ENCODE measurements at regions not wholly inside any gene's neighbourhood (a gene's known extent, or its start where the extent isn't known, plus 50 kb on each side); places are given as distances from the start of the nearest gene placed in this dataset.
"Not testable (repeated sequence)": the region's sequence is repeated elsewhere in the genome, so short reads cannot be mapped to it uniquely, and the experiment has no call there.

DNA sequence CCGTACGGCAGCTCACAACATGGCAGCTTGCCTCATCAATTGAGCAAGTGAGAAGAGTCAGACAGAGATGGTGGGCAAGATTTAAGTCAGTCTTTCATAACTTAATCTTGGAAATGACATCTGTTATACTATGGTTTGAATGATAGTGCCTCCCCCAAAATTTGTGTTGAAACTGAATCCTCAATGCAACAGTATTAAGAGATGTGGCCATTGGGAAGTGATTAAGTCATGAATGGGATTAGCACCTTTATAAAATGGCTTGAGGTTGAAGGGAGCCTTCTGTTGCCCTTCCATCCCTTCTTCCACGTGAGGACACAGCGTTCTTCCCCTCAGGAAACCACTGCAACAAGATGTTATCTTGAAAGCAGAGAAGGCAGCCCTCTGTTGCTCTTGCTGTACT is 124.2 kb downstream of the C12orf75 start:
- DNase-seq (ENCODE audit: low read depth in 4 of 4, low spot score in 3 of 4) = no peak

GRCh38 chr12:105455261-105455660 is 124.8 kb downstream of the C12orf75 start:
- no peak for DNase-seq (ENCODE audit: low read depth in 4 of 4, low spot score in 3 of 4)

GRCh38 chr12:105457026-105457425 is 126.5 kb downstream of the C12orf75 start:
- no peak for DNase-seq (ENCODE audit: low read depth in 4 of 4, low spot score in 3 of 4)

GRCh38 chr12:105459760-105460330 is 129.4 kb downstream of the C12orf75 start:
- no peak for DNase-seq (ENCODE audit: low read depth in 4 of 4, low spot score in 3 of 4)

- no peak for DNase-seq (ENCODE audit: low read depth in 4 of 4, low spot score in 3 of 4)
These were observed 130.9 kb downstream of the C12orf75 start for GRCh38 chr12:105461271-105461943.

DNA sequence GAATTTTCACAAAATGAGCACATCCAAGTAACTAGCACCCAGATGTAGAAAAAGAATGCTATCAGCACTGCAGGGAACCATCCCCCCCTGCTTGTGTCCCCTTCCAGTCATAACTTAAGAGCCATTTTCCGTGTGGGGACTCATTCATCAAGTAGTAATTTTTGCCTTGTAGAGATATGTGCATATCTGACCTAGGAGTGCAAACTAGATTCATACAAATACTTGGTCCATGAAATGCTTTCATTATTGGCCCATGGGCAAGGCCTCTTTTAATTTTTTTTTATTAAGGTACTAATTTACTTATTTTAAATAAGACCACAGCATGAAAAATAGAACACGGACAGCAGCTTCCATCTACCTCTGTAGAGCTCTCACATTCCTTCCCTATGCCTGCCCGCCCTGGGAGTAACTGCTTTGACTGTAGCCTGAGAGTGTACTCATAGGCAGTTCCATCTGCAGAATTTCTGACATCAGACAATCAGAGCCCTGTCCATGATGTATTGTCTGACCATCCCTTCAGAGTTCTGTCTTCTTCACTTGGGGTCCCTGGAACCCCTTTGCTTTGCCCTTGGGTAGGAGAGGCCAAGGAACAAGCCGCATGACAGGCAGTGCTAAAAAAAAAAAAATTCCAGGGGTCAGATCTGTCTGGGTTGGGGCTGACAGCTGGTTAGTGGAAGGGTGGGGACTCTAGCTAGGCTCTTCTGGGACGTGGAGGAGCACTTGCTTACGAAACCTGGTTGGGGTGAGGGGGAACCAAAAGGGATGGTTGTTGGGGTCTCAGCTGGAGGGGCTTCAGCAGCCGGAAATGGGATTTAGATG is 131.7 kb downstream of the C12orf75 start:
- no peak for DNase-seq (ENCODE audit: low read depth in 4 of 4, low spot score in 3 of 4)

GRCh38 chr12:105462831-105463230 is 132.3 kb downstream of the C12orf75 start:
- DNase-seq (ENCODE audit: low read depth in 4 of 4, low spot score in 3 of 4) = no peak

DNA sequence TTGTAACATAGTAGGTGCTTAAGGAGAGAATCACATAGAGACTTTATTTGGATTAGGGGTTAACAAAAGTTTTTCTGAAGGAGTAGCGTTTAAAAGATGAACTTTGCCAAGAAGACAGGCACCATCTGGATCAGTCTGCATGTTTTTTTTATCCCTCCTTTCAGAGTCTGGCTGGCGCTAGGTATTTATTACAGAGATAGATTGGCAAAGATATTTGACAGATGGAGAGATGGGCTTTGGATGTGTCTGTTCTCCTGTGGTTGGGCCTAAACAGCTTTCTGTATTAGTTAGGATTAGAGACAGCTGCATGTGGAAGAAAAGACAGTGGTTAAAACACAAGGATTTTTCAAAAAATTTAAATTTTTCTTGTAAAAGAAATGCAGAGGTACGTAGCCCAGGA is 133.9 kb downstream of the C12orf75 start:
- no peak for DNase-seq (ENCODE audit: low read depth in 4 of 4, low spot score in 3 of 4)

DNA sequence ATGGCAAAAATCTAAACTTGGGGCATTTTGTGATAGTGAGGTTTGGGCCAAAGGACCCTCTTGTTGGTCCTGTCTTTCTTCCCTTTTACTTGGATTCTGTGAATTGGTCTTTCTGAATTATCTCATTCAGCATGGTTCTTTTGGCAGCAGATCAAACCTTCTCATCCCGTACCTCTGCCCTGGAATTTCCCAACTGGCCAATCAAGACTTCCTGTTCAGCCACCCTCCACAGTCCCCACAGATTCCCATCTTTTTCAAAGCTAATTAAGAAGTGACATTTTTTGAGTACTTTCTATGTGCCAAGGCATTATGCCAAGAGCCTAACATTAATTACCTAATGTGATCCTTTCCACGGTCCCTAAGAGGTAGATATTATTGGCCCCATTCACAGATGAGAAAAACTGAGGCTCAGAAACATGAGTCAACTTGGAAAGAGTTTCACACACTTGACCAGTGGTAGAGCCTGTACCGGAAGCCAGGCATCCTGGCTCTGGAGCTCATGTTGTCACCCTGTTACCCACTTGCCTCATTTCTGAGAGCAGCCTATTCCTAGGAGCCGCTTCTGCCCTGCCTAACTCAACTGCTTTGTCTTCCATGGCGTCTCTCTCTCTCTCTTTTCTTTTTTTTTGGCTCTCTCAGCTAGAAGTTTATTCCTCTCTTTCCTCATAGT is 135.9 kb downstream of the C12orf75 start:
- DNase-seq (ENCODE audit: low read depth in 4 of 4, low spot score in 3 of 4) = no peak

- DNase-seq (ENCODE audit: low read depth in 4 of 4, low spot score in 3 of 4) = no peak
These were observed 136.6 kb downstream of the C12orf75 start for GRCh38 chr12:105466901-105467598.

GRCh38 chr12:105467710-105468366 is 137.3 kb downstream of the C12orf75 start:
- DNase-seq (ENCODE audit: low read depth in 4 of 4, low spot score in 3 of 4) = no peak

- DNase-seq (ENCODE audit: low read depth in 4 of 4, low spot score in 3 of 4) = no peak
These were observed 138.0 kb downstream of the C12orf75 start for GRCh38 chr12:105468464-105468863.

- no peak for DNase-seq (ENCODE audit: low read depth in 4 of 4, low spot score in 3 of 4)
These were observed 138.7 kb downstream of the C12orf75 start for GRCh38 chr12:105469211-105469610.

DNA sequence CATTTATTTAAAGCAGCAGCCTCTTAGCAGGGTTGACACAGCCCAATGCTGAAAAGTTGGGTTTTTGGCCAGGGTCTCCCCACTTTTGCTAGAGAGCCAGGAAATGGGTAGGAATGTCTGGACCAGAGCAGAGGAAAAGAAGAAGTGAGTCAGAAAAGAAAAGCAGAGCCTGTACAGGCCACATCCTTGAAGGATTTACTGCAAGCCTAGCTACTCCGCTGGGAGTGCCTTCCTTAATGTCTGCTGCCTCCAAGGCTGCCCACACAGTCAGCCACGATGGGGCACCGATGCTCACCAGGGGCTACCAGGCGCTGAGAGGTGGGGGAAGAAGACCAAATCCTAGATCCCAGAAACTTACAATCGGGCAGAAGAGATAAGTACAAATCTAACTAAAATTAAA is 139.2 kb downstream of the C12orf75 start:
- no peak for DNase-seq (ENCODE audit: low read depth in 4 of 4, low spot score in 3 of 4)

GRCh38 chr12:105470102-105470501 is 139.6 kb downstream of the C12orf75 start:
- no peak for DNase-seq (ENCODE audit: low read depth in 4 of 4, low spot score in 3 of 4)

DNA sequence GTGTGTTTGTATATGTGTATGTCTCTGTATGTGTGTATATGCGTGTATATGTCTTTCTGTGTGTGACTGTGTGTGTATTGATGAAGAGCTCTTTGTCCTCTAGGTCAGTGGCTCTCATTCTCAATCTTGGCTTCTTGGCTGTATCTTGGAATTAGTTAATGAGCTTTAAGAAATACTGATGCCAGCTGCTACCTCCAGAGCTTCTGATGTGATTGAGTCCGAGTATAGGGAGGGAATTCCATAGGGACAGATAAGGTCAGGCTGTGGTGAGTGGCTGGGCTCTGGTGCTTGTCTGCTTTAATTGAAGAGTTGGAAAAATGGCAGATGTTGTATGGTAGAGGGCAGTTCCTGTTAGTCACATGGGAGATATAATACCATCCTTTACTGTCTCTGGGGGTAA is 140.1 kb downstream of the C12orf75 start:
- DNase-seq (ENCODE audit: low read depth in 4 of 4, low spot score in 3 of 4) = no peak

GRCh38 chr12:105474672-105475071 is 144.2 kb downstream of the C12orf75 start:
- DNase-seq (ENCODE audit: low read depth in 4 of 4, low spot score in 3 of 4) = no peak

GRCh38 chr12:105476616-105477015 is 146.1 kb downstream of the C12orf75 start:
- no peak for DNase-seq (ENCODE audit: low read depth in 4 of 4, low spot score in 3 of 4)

- no peak for DNase-seq (ENCODE audit: low read depth in 4 of 4, low spot score in 3 of 4)
These were observed 147.4 kb downstream of the C12orf75 start for GRCh38 chr12:105477873-105478272.

DNA sequence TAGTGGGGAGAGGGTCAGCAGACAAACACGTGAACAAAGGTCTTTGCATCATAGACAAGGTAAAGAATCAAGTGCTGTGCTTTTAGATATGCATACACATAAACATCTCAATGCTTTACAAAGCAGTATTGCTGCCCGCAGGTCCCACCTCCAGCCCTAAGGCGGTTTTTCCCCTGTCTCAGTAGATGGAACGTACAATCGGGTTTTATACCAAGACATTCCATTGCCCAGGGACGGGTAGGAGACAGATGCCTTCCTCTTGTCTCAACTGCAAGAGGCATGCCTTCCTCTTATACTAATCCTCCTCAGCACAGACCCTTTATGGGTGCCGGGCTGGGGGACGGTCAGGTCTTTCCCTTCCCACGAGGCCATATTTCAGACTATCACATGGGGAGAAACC is 148.3 kb downstream of the C12orf75 start:
- not testable (repeated sequence) for DNase-seq (ENCODE audit: low read depth in 4 of 4, low spot score in 3 of 4)
